H4 (cell line): ENCODE measurements at regions not wholly inside any gene's neighbourhood (a gene's known extent, or its start where the extent isn't known, plus 50 kb on each side); places are given as distances from the start of the nearest gene placed in this dataset.
A peak's percentile ranks its signal among the peaks of the same experiment; 100 is the strongest.

Source experiments
- DNase-seq: peaks from one replicate; pipeline ENCODE4 v3.0.0-alpha.2; 2015; ENCODE audit warnings: low spot score

- no peak for DNase-seq
Measured at GRCh38 chr12:67370979-67371378, 101.8 kb downstream of the CAND1 start.

GRCh38 chr12:67377021-67377420 is 107.9 kb downstream of the CAND1 start:
- DNase-seq, result no peak

GRCh38 chr12:67377541-67377940 is 108.4 kb downstream of the CAND1 start:
- no peak for DNase-seq

- no peak for DNase-seq
Measured at GRCh38 chr12:67382241-67382871, 113.2 kb downstream of the CAND1 start.

GRCh38 chr12:67386869-67387565 is 117.9 kb downstream of the CAND1 start:
- no peak for DNase-seq

- no peak for DNase-seq
Measured at GRCh38 chr12:67388331-67389138, 119.4 kb downstream of the CAND1 start.

- no peak for DNase-seq
Measured at GRCh38 chr12:67390273-67390672, 121.1 kb downstream of the CAND1 start.

GRCh38 chr12:67391034-67391433 is 121.9 kb downstream of the CAND1 start:
- no peak for DNase-seq

- DNase-seq, result no peak
Measured at GRCh38 chr12:67391656-67392055, 122.5 kb downstream of the CAND1 start.

GRCh38 chr12:67394550-67394949 is 125.4 kb downstream of the CAND1 start:
- no peak for DNase-seq

- no peak for DNase-seq
Measured at GRCh38 chr12:67400742-67401141, 131.6 kb downstream of the CAND1 start.

- no peak for DNase-seq
Measured at GRCh38 chr12:67410246-67410645, 141.1 kb downstream of the CAND1 start.

GRCh38 chr12:67410667-67411067 is 141.5 kb downstream of the CAND1 start:
- no peak for DNase-seq

- no peak for DNase-seq
Measured at GRCh38 chr12:67411562-67411961, 142.4 kb downstream of the CAND1 start.

GRCh38 chr12:67413577-67413976 is 144.4 kb downstream of the CAND1 start:
- no peak for DNase-seq

- DNase-seq, result no peak
Measured at GRCh38 chr12:67414011-67414715, 145.0 kb downstream of the CAND1 start.

GRCh38 chr12:67415473-67415872 is 146.3 kb downstream of the CAND1 start:
- DNase-seq, result peak; percentile 29

GRCh38 chr12:67419810-67420209 is 150.7 kb downstream of the CAND1 start:
- DNase-seq, result no peak

GRCh38 chr12:67420506-67420905 is 151.3 kb downstream of the CAND1 start:
- no peak for DNase-seq

GRCh38 chr12:67422081-67422480 is 152.9 kb downstream of the CAND1 start:
- DNase-seq, result no peak

GRCh38 chr12:67424784-67425183 is 155.6 kb downstream of the CAND1 start:
- no peak for DNase-seq

GRCh38 chr12:67425394-67425793 is 156.2 kb downstream of the CAND1 start:
- DNase-seq, result no peak
